HPDE6-E6E7 (cell line): ENCODE measurements at regions not wholly inside any gene's neighbourhood (a gene's known extent, or its start where the extent isn't known, plus 50 kb on each side); places are given as distances from the start of the nearest gene placed in this dataset.

Source experiments
- DNase-seq: peaks from one replicate; pipeline ENCODE4 v3.0.0; 2011; ENCODE audit warnings: missing footprints; ENCODE audit errors: extremely low spot score

- no peak for DNase-seq
These were observed 51.4 kb upstream of the NPVF start for GRCh38 chr7:25279705-25280104.

GRCh38 chr7:25280181-25280580 lies 51.9 kb upstream of the NPVF start:
- no peak for DNase-seq

- DNase-seq, result no peak
These were observed 53.9 kb upstream of the NPVF start for GRCh38 chr7:25282194-25282593.

- DNase-seq, result no peak
These were observed 58.5 kb upstream of the NPVF start for GRCh38 chr7:25286756-25287155.

GRCh38 chr7:25287291-25287690 lies 59.0 kb upstream of the NPVF start:
- no peak for DNase-seq

GRCh38 chr7:25288556-25289307 lies 60.4 kb upstream of the NPVF start:
- DNase-seq, result no peak

GRCh38 chr7:25289518-25289917 lies 61.2 kb upstream of the NPVF start:
- no peak for DNase-seq

GRCh38 chr7:25294624-25295023 lies 66.3 kb upstream of the NPVF start:
- no peak for DNase-seq

- no peak for DNase-seq
These were observed 67.1 kb upstream of the NPVF start for GRCh38 chr7:25295387-25295786.

GRCh38 chr7:25296086-25296485 lies 67.8 kb upstream of the NPVF start:
- no peak for DNase-seq

GRCh38 chr7:25297278-25297677 lies 69.0 kb upstream of the NPVF start:
- no peak for DNase-seq

GRCh38 chr7:25303281-25304181 lies 75.2 kb upstream of the NPVF start:
- DNase-seq, result no peak

- no peak for DNase-seq
These were observed 76.4 kb upstream of the NPVF start for GRCh38 chr7:25304691-25305090.

- no peak for DNase-seq
These were observed 77.5 kb upstream of the NPVF start for GRCh38 chr7:25305831-25306230.

GRCh38 chr7:25307624-25308023 lies 79.3 kb upstream of the NPVF start:
- DNase-seq, result no peak

GRCh38 chr7:25308246-25308645 lies 80.0 kb upstream of the NPVF start:
- DNase-seq, result no peak

GRCh38 chr7:25308906-25309705 lies 80.8 kb upstream of the NPVF start:
- no peak for DNase-seq

GRCh38 chr7:25310896-25311295 lies 82.6 kb upstream of the NPVF start:
- DNase-seq, result no peak

GRCh38 chr7:25311346-25311745 lies 83.1 kb upstream of the NPVF start:
- DNase-seq, result no peak

- DNase-seq, result no peak
These were observed 84.7 kb upstream of the NPVF start for GRCh38 chr7:25312968-25313367.

GRCh38 chr7:25313526-25313925 lies 85.2 kb upstream of the NPVF start:
- no peak for DNase-seq

- DNase-seq, result no peak
These were observed 85.9 kb upstream of the NPVF start for GRCh38 chr7:25314094-25314730.
